ENCODE measurements at regions not wholly inside any gene's neighbourhood (a gene's known extent, or its start where the extent isn't known, plus 50 kb on each side); places are given as distances from the start of the nearest gene placed in this dataset.
A peak's percentile ranks its signal among the peaks of the same experiment; 100 is the strongest.

DNA sequence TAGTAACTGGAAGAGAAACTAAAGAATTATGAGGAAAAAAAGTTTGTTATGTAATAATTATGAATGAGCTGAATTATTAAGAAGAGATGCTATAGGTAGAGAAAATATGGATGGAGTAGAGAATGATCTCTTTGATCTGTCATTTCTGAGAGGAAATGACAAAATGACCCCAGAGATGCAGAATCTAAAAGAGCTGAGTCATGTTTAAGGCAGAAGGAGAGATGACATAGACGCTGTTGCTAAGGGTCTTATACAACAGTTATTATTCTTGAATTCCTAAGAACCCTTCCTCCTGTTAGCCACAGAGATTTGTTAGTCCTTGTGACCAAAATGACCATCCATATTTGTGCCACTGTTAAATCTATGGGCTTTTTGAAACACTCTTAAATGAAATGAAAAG, 58.3 kb upstream of the FREM2 start:
- H3K79me2 ChIP-seq (ENCODE audit: low read depth), result no peaks in the 10 kb centered on the region
- Mint-ChIP-seq H3K4me3 (no peak overlapping the region), H3K9me3 (no peaks in the 10 kb centered on the region), H3K27me3 (ENCODE audit: insufficient read depth, low read depth) (no peaks in the 10 kb centered on the region), H3K27ac (no peak overlapping the region), H3K36me3 (no peaks in the 10 kb centered on the region), H3K4me1 (no peaks in the 10 kb centered on the region)
- H4K20me1 ChIP-seq (ENCODE audit: low read depth), result no peaks in the 10 kb centered on the region
- no peaks in the 10 kb centered on the region for H3K36me3 ChIP-seq
- H3K9me3 ChIP-seq (ENCODE audit: low read depth), result no peaks in the 10 kb centered on the region
- no peak overlapping the region for H3K4me3 ChIP-seq
- no peak overlapping the region for H2AFZ ChIP-seq (replicated peaks)
- no peak overlapping the region for H3K4me2 ChIP-seq
- H3K4me1 ChIP-seq, result no peaks in the 10 kb centered on the region
- no peak for TF ChIP-seq EZH2 (IDR thresholded peaks at IDR 0.05)
- TF ChIP-seq EZH2phosphoT487 (IDR thresholded peaks at IDR 0.05), result no peak
- no peak for DNase-seq (ENCODE audit: low spot score)
- no peaks in the 10 kb centered on the region for H3F3A ChIP-seq (ENCODE audit: low read depth)
- no peak overlapping the region for H3K27ac ChIP-seq
- no peaks in the 10 kb centered on the region for H3K27me3 ChIP-seq
- no peak overlapping the region for H3K9ac ChIP-seq

DNA sequence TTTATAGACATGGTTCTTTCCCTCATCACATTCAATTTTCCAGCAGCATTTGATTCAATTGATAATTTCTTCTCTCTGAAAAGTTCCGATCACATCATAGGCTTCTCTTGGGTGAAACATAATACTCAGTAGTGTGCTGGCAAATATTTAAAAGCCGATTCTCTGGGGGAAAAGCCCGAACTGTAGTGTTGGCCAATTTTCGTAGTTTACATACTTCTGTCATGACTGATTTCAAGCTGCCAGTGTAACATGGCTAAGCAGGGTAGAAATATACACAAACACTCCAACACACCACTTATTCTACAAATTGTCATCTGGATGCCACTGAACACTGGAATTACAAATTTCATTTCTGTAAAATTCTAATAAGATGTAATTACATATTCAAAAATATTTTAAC, 56.1 kb upstream of the FREM2 start:
- no peak overlapping the region for H3K27ac Mint-ChIP-seq
- Histone ChIP-seq H3K9ac (no peak overlapping the region), H3K4me3 (no peak overlapping the region), H3K36me3 (no peaks in the 10 kb centered on the region), H3K9me3 (ENCODE audit: low read depth) (no peaks in the 10 kb centered on the region), H3F3A (ENCODE audit: low read depth) (no peaks in the 10 kb centered on the region), H3K79me2 (ENCODE audit: low read depth) (no peaks in the 10 kb centered on the region), H4K20me1 (ENCODE audit: low read depth) (no peaks in the 10 kb centered on the region), H3K27me3 (no peaks in the 10 kb centered on the region), H2AFZ (replicated peaks) (no peak overlapping the region), H3K4me1 (no peaks in the 10 kb centered on the region), H3K4me2 (no peak overlapping the region), H3K27ac (no peak overlapping the region)
- H3K9me3 Mint-ChIP-seq, result no peaks in the 10 kb centered on the region
- H3K4me1 Mint-ChIP-seq, result no peaks in the 10 kb centered on the region
- H3K27me3 Mint-ChIP-seq (ENCODE audit: insufficient read depth, low read depth), result no peaks in the 10 kb centered on the region
- TF ChIP-seq, protein P1, sequence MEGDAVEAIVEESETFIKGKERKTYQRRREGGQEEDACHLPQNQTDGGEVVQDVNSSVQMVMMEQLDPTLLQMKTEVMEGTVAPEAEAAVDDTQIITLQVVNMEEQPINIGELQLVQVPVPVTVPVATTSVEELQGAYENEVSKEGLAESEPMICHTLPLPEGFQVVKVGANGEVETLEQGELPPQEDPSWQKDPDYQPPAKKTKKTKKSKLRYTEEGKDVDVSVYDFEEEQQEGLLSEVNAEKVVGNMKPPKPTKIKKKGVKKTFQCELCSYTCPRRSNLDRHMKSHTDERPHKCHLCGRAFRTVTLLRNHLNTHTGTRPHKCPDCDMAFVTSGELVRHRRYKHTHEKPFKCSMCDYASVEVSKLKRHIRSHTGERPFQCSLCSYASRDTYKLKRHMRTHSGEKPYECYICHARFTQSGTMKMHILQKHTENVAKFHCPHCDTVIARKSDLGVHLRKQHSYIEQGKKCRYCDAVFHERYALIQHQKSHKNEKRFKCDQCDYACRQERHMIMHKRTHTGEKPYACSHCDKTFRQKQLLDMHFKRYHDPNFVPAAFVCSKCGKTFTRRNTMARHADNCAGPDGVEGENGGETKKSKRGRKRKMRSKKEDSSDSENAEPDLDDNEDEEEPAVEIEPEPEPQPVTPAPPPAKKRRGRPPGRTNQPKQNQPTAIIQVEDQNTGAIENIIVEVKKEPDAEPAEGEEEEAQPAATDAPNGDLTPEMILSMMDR (IDR thresholded peaks at IDR 0.05), result no peak
- TF ChIP-seq EZH2 (IDR thresholded peaks at IDR 0.05) (no peak), EZH2phosphoT487 (IDR thresholded peaks at IDR 0.05) (no peak)
- H3K36me3 Mint-ChIP-seq, result no peaks in the 10 kb centered on the region
- H3K4me3 Mint-ChIP-seq, result no peak overlapping the region
- DNase-seq (ENCODE audit: low spot score), result no peak

DNA sequence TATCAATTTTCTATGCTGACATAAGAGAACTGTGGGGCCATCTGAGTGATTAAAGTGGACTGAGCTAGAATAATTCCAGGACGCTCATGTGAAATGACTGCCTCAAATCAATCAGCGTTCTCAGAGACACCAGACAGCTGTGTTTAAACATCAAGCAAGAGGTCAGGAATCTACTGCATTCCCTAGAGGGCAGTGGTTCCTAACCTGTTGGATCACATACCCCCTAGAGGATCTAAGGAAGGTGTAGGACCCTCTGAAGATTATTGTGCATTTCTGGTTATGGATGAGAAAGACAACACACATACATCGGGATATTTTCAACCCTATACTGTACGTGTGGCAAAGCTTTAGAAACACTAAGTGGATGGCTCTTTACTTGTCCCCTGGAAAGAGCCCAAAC, 51.8 kb upstream of the FREM2 start:
- no peaks in the 10 kb centered on the region for H4K20me1 ChIP-seq (ENCODE audit: low read depth)
- no peaks in the 10 kb centered on the region for H3K79me2 ChIP-seq (ENCODE audit: low read depth)
- TF ChIP-seq EZH2 (IDR thresholded peaks at IDR 0.05) (no peak), EZH2phosphoT487 (IDR thresholded peaks at IDR 0.05) (no peak)
- TF ChIP-seq, protein P1 (IDR thresholded peaks at IDR 0.05), result peak; percentile 23
- Mint-ChIP-seq H3K27ac (no peak overlapping the region), H3K4me3 (no peak overlapping the region), H3K9me3 (no peaks in the 10 kb centered on the region), H3K36me3 (no peaks in the 10 kb centered on the region), H3K4me1 (no peaks in the 10 kb centered on the region), H3K27me3 (ENCODE audit: insufficient read depth, low read depth) (no peaks in the 10 kb centered on the region)
- DNase-seq (ENCODE audit: low spot score), result peak; percentile 32
- no peaks in the 10 kb centered on the region for H3K36me3 ChIP-seq
- H3K9ac ChIP-seq, result no peak overlapping the region
- H3K27me3 ChIP-seq, result no peaks in the 10 kb centered on the region
- H3K4me3 ChIP-seq, result no peak overlapping the region
- no peaks in the 10 kb centered on the region for H3K4me1 ChIP-seq
- no peak overlapping the region for H3K4me2 ChIP-seq
- H2AFZ ChIP-seq (replicated peaks), result no peak overlapping the region
- no peaks in the 10 kb centered on the region for H3F3A ChIP-seq (ENCODE audit: low read depth)
- H3K27ac ChIP-seq, result no peak overlapping the region
- no peaks in the 10 kb centered on the region for H3K9me3 ChIP-seq (ENCODE audit: low read depth)

DNA sequence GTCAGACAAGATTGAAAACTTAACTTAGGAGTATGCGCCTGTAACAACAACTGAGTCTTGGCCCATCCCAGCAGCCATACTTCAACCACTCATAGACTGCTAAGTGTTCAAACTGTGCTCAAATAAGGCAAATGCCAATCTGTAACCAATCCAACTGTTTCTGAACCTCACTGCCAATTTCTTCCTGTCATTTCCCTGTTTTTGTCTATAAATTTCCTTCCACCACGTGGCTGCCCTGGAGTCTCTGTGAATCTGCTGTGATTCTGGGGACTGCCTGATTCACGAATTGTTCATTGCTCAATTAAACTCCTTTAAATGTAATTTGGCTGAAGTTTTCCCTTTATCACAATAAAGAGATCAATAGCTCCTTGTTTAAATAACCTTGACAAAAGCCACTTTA, 50.8 kb upstream of the FREM2 start:
- no peak overlapping the region for H2AFZ ChIP-seq (replicated peaks)
- H3K79me2 ChIP-seq (ENCODE audit: low read depth), result no peaks in the 10 kb centered on the region
- no peaks in the 10 kb centered on the region for H3F3A ChIP-seq (ENCODE audit: low read depth)
- DNase-seq (ENCODE audit: low spot score), result no peak
- H3K36me3 Mint-ChIP-seq, result no peaks in the 10 kb centered on the region
- H3K4me3 ChIP-seq, result no peak overlapping the region
- TF ChIP-seq EZH2phosphoT487 (IDR thresholded peaks at IDR 0.05) (no peak), EZH2 (IDR thresholded peaks at IDR 0.05) (no peak)
- TF ChIP-seq, protein P1 (IDR thresholded peaks at IDR 0.05), result no peak
- no peaks in the 10 kb centered on the region for H3K9me3 ChIP-seq (ENCODE audit: low read depth)
- no peak overlapping the region for H3K4me2 ChIP-seq
- H3K9me3 Mint-ChIP-seq, result no peaks in the 10 kb centered on the region
- no peaks in the 10 kb centered on the region for H4K20me1 ChIP-seq (ENCODE audit: low read depth)
- no peak overlapping the region for H3K27ac ChIP-seq
- no peaks in the 10 kb centered on the region for H3K36me3 ChIP-seq
- no peaks in the 10 kb centered on the region for H3K27me3 Mint-ChIP-seq (ENCODE audit: insufficient read depth, low read depth)
- no peaks in the 10 kb centered on the region for H3K4me1 Mint-ChIP-seq
- no peak overlapping the region for H3K4me3 Mint-ChIP-seq
- no peaks in the 10 kb centered on the region for H3K4me1 ChIP-seq
- no peak overlapping the region for H3K27ac Mint-ChIP-seq
- no peak overlapping the region for H3K9ac ChIP-seq
- H3K27me3 ChIP-seq, result no peaks in the 10 kb centered on the region
